ENCODE measurements at regions not wholly inside any gene's neighbourhood (a gene's known extent, or its start where the extent isn't known, plus 50 kb on each side); places are given as distances from the start of the nearest gene placed in this dataset.

DNA sequence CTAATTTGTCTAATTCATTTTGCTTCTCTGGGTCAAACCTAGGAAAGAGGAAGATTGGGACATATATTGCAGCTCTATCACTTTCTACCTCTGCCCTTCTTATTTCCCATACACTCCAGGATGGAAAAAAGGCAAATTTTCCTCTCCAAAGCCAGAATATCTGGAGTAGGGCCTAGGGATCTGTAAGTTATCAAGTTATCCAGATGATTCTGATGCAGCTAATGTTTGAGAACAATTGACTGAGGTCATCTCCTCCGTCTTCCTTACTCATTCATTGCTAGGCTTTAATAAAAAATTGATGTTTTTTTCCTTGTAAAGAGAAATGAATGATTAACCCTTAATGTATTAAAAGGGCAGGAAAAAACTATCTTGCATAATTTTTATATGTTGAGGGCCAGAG lies 211.9 kb upstream of the GLI3 start:
- TF ChIP-seq SIN3A (IDR thresholded peaks at IDR 0.05; ENCODE audit: borderline replicate concordance, insufficient read depth, low read depth, low read length) (no peak), REST (IDR thresholded peaks at IDR 0.05; ENCODE audit: insufficient read depth in 1 of 2, low read depth in 2 of 2, low read length in 1 of 2) (no peak), CTCF (IDR thresholded peaks at IDR 0.05) (no peak), TCF7L2 (IDR thresholded peaks at IDR 0.05; ENCODE audit: low read depth, low read length) (no peak), POLR2AphosphoS5 (IDR thresholded peaks at IDR 0.05; ENCODE audit: low read depth, low read length) (no peak)
- BruUV-seq (replicated peaks): no TSS peak
- H3K27ac ChIP-seq (ENCODE audit: low read length): no peak overlapping the region
- no peaks in the 10 kb centered on the region for H3K27me3 ChIP-seq (ENCODE audit: control insufficient read depth, insufficient read depth, low read length)
- intact Hi-C loops (cut with micrococcal nuclease; ENCODE audit: unreplicated experiment) (no loop called here), in situ Hi-C loops (cut with HindIII; ENCODE audit: low pct_unique_long_range_greater_than_20kb, low sequenced_read_pairs) (no loop called here)
- no peaks in the 10 kb centered on the region for H3K36me3 ChIP-seq (ENCODE audit: control insufficient read depth, insufficient read depth, low read length)
- POLR2A ChIA-PET: no interaction called here
- H3K9me3 ChIP-seq (ENCODE audit: control insufficient read depth, insufficient read depth, low read depth, low read length): no peaks in the 10 kb centered on the region
- CTCF ChIA-PET: no interaction called here
- no peak for DNase-seq (ENCODE audit: low read depth, low spot score)
- no peak for ATAC-seq
- no peak overlapping the region for H3K4me3 ChIP-seq (ENCODE audit: low read depth in 2 of 2, low read length in 2 of 2)
- no peaks in the 10 kb centered on the region for H3K4me1 ChIP-seq (ENCODE audit: control insufficient read depth, insufficient read depth, low read length)

DNA sequence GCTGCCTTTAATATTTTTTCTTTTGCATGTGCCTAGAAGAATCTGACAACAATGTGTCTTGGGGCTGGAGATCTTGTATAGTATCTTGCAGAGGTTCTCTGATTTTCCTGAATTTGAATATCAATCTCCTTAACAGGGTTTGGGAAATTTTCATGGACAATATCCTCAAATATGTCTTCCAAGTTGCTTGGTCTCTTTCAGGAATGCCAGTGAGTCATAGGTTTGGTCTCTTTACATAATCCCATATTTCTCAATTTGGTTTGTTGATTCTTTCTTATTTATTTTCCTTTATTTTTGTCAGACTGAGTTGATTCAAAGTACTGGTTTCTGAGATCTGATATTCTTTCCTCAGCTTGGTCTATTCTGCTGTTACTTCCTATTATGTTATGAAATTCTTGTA lies 208.7 kb upstream of the GLI3 start:
- DNase-seq (ENCODE audit: low read depth, low spot score): no peak
- in situ Hi-C loops (cut with HindIII; ENCODE audit: low pct_unique_long_range_greater_than_20kb, low sequenced_read_pairs) (no loop called here), intact Hi-C loops (cut with micrococcal nuclease; ENCODE audit: unreplicated experiment) (no loop called here)
- H3K27me3 ChIP-seq (ENCODE audit: control insufficient read depth, insufficient read depth, low read length): no peaks in the 10 kb centered on the region
- H3K9me3 ChIP-seq (ENCODE audit: control insufficient read depth, insufficient read depth, low read depth, low read length): no peaks in the 10 kb centered on the region
- ChIA-PET CTCF (no interaction called here), POLR2A (no interaction called here)
- no peak for ATAC-seq
- no peaks in the 10 kb centered on the region for H3K4me1 ChIP-seq (ENCODE audit: control insufficient read depth, insufficient read depth, low read length)
- no peak for TF ChIP-seq SIN3A (IDR thresholded peaks at IDR 0.05; ENCODE audit: borderline replicate concordance, insufficient read depth, low read depth, low read length)
- no peak for TF ChIP-seq REST (IDR thresholded peaks at IDR 0.05; ENCODE audit: insufficient read depth in 1 of 2, low read depth in 2 of 2, low read length in 1 of 2)
- no peak for TF ChIP-seq POLR2AphosphoS5 (IDR thresholded peaks at IDR 0.05; ENCODE audit: low read depth, low read length)
- no peak for TF ChIP-seq TCF7L2 (IDR thresholded peaks at IDR 0.05; ENCODE audit: low read depth, low read length)
- TF ChIP-seq CTCF (IDR thresholded peaks at IDR 0.05): no peak
- no TSS peak for BruUV-seq (replicated peaks)
- no peak overlapping the region for H3K27ac ChIP-seq (ENCODE audit: low read length)
- no peak overlapping the region for H3K4me3 ChIP-seq (ENCODE audit: low read depth in 2 of 2, low read length in 2 of 2)
- H3K36me3 ChIP-seq (ENCODE audit: control insufficient read depth, insufficient read depth, low read length): no peaks in the 10 kb centered on the region
